Kidney (tissue), 13 donors: ENCODE measurements at regions not wholly inside any gene's neighbourhood (a gene's known extent, or its start where the extent isn't known, plus 50 kb on each side); places are given as distances from the start of the nearest gene placed in this dataset.
A peak's percentile ranks its signal among the peaks of the same experiment; 100 is the strongest.
"Not testable (repeated sequence)": the region's sequence is repeated elsewhere in the genome, so short reads cannot be mapped to it uniquely, and the experiment has no call there.

Source experiments
- DNase-seq, 5 donors: peaks; one replicate each; pipeline ENCODE4 v3.0.0-alpha.2; 2013 to 2020
- FAIRE-seq: peaks from 2 replicates; lab custom pipeline; 2012; peaks lifted over from hg19 to GRCh38; lab: Jason Lieb, UNC
- H3K27ac ChIP-seq, 2 donors: one replicate each; pipeline ENCODE4 v1.7.0; 2013; ENCODE audit warnings: low read depth in 2 of 2, low read length in 2 of 2, inconsistent platforms in 1 of 2
- H3K27me3 ChIP-seq: one replicate; pipeline ENCODE4 v1.7.1; 2013; ENCODE audit warnings: low read length, inconsistent platforms; ENCODE audit not compliant: control insufficient read depth, insufficient read depth
- H3K36me3 ChIP-seq, 3 donors: one replicate each; pipeline versions ENCODE4 v1.7.0 to v1.7.1; 2013; ENCODE audit warnings: low read length in 3 of 3, control low read depth in 1 of 3, inconsistent platforms in 1 of 3; ENCODE audit not compliant: insufficient read depth in 3 of 3, control insufficient read depth in 2 of 3
- H3K4me1 ChIP-seq, 3 donors: one replicate each; pipeline versions ENCODE4 v1.7.0 to v1.7.1; 2013; ENCODE audit warnings: low read length in 3 of 3, inconsistent platforms in 1 of 3, low read depth in 1 of 3; ENCODE audit not compliant: control insufficient read depth in 2 of 3, insufficient read depth in 2 of 3
- H3K4me3 ChIP-seq, 3 donors: one replicate each; pipeline versions ENCODE4 v1.7.0 to v1.8.1; 2013; ENCODE audit warnings: low read length in 3 of 3, control low read depth in 1 of 3, inconsistent platforms in 1 of 3
- H3K9ac ChIP-seq, 3 donors: one replicate each; pipeline versions ENCODE4 v1.7.0 to v1.7.1; 2013; ENCODE audit warnings: low read length in 3 of 3, control low read depth in 1 of 3, inconsistent platforms in 1 of 3
- H3K9me3 ChIP-seq, 3 donors: one replicate each; pipeline versions ENCODE4 v1.7.0 to v1.7.1; 2013; ENCODE audit warnings: low read length in 3 of 3, control low read depth in 1 of 3, inconsistent platforms in 1 of 3; ENCODE audit not compliant: control insufficient read depth in 2 of 3, insufficient read depth in 1 of 3
- intact Hi-C: fragments of 100-400 bp; cut with DNase I; formaldehyde crosslinking; loops from one replicate; pipeline ENCODE4 v1.11.1; 2022
- TF ChIP-seq, protein P1 (sequence below): IDR thresholded peaks from 3 replicates; pipeline ENCODE4 v1.5.1; 2012; ENCODE audit warnings: mild to moderate bottlenecking, moderate library complexity, borderline replicate concordance; ENCODE audit not compliant: insufficient read depth; ENCODE audit errors: extremely low read depth
- donor health status: control.
- donor health status: control.
- donor health status: control.
- donor health status: control.
- donor health status: control.
- donor health status: DM: yes; HTN: yes; CAD: no.
- donor health status: Normal renal cell carcinoma (clear cell type).

DNA sequence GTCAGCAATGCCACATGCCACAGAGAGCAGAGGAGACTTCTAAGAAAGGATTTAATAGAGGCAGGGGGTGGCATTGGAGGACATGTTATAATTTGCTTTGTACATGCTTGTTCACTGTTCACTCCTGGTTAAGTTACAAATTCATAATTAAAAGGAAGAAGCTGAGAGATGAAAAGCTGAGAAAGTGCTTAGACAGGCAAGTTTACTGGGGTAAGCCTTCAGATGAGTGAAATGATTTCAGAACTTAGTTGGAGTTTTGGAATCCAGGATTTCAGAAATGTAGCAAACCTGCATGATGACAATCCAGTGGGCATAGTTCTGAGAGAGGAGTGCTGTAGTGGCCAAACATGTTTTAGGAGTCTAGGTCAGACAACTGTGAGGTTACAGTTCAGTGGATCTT lies 67.3 kb upstream of the FBXO33 start:
- Histone ChIP-seq H3K27ac (no peak overlapping the region), H3K4me3 (no peak overlapping the region), H3K4me1 (no peaks in the 10 kb centered on the region), H3K9me3 (no peaks in the 10 kb centered on the region), H3K27me3 (no peaks in the 10 kb centered on the region), H3K36me3 (no peaks in the 10 kb centered on the region), H3K9ac (no peak overlapping the region)
- TF ChIP-seq, protein P1, sequence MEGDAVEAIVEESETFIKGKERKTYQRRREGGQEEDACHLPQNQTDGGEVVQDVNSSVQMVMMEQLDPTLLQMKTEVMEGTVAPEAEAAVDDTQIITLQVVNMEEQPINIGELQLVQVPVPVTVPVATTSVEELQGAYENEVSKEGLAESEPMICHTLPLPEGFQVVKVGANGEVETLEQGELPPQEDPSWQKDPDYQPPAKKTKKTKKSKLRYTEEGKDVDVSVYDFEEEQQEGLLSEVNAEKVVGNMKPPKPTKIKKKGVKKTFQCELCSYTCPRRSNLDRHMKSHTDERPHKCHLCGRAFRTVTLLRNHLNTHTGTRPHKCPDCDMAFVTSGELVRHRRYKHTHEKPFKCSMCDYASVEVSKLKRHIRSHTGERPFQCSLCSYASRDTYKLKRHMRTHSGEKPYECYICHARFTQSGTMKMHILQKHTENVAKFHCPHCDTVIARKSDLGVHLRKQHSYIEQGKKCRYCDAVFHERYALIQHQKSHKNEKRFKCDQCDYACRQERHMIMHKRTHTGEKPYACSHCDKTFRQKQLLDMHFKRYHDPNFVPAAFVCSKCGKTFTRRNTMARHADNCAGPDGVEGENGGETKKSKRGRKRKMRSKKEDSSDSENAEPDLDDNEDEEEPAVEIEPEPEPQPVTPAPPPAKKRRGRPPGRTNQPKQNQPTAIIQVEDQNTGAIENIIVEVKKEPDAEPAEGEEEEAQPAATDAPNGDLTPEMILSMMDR, result no peak
- FAIRE-seq, result no peak
- DNase-seq, result no peak
- intact Hi-C loops, result no loop called here

DNA sequence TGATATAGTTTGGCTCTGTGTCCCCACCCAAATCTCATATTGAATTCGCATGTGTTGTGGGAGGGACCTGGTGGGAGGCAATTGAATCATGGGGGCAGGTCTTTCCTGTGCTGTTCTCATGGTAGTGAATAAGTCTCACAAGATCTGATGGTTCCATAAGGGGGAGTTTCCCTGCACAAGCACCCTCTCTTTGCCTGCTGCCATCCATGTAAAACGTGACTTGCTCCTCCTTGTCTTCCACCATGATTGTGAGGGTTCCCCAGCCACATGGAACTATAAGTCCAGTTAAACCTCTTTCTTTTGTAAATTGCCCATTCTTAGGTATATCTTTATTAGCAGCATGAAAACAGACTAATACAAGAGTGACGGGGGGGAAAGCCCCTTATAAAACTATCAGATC lies 65.4 kb upstream of the FBXO33 start:
- H3K36me3 ChIP-seq, H3K27me3 ChIP-seq, intact Hi-C loops, H3K4me1 ChIP-seq, H3K9me3 ChIP-seq, DNase-seq, H3K27ac ChIP-seq, H3K9ac ChIP-seq, H3K4me3 ChIP-seq, FAIRE-seq: not testable (repeated sequence)

DNA sequence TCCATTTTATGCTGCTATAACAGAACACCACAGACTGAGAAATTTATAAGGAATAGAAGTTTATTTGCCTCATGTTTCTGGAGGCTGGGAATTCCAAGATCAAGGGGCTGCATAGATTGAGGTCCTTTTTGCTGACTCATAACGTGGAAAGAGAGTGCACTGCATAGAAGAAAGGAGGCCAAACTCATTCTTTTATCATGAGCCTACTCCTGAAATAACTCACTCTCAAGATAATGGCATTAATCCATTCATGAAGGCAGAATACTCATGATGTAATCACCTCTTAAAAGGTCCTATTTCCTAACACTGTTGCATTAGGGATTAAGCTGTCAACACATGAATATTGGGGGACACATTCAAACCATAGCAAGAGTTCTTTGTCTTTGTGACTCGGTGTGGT lies 60.0 kb upstream of the FBXO33 start:
- TF ChIP-seq, protein P1, result no peak
- no peak for DNase-seq
- H3K27me3 ChIP-seq, result no peaks in the 10 kb centered on the region
- no peaks in the 10 kb centered on the region for H3K36me3 ChIP-seq
- H3K9ac ChIP-seq, result no peak overlapping the region
- H3K27ac ChIP-seq, result no peak overlapping the region
- peaks cover 0 to 2% (median 0%) of the 10 kb centered on the region in 3 donors for H3K4me1 ChIP-seq
- H3K9me3 ChIP-seq, result no peaks in the 10 kb centered on the region
- intact Hi-C loops, result no loop called here
- no peak for FAIRE-seq
- H3K4me3 ChIP-seq, result no peak overlapping the region

GRCh38 chr14:39491134-39491571 lies 58.9 kb upstream of the FBXO33 start:
- FAIRE-seq (peak; percentile 54), DNase-seq (peak in 3 of 5 donors; percentile 29 to 83 (median 74))
- Histone ChIP-seq H3K27me3 (no peaks in the 10 kb centered on the region), H3K9me3 (no peaks in the 10 kb centered on the region), H3K4me3 (no peak overlapping the region), H3K4me1 (peaks cover 0 to 2% (median 0%) of the 10 kb centered on the region in 3 donors), H3K9ac (no peak overlapping the region), H3K36me3 (no peaks in the 10 kb centered on the region), H3K27ac (no peak overlapping the region)
- intact Hi-C loops, result no loop called here
- TF ChIP-seq, protein P1, result no peak
